ENCODE measurements at regions not wholly inside any gene's neighbourhood (a gene's known extent, or its start where the extent isn't known, plus 50 kb on each side); places are given as distances from the start of the nearest gene placed in this dataset.
"Not testable (repeated sequence)": the region's sequence is repeated elsewhere in the genome, so short reads cannot be mapped to it uniquely, and the experiment has no call there.

GRCh38 chr18:10240973-10241372 lies 213.5 kb upstream of the APCDD1 start:
- no peak for DNase-seq (ENCODE audit: low read depth in 4 of 4, low spot score in 3 of 4)

- DNase-seq (ENCODE audit: low read depth in 4 of 4, low spot score in 3 of 4), result no peak
Measured at GRCh38 chr18:10241579-10241978, 212.9 kb upstream of the APCDD1 start.

GRCh38 chr18:10242936-10243680 lies 211.3 kb upstream of the APCDD1 start:
- DNase-seq (ENCODE audit: low read depth in 4 of 4, low spot score in 3 of 4), result no peak

GRCh38 chr18:10244341-10244740 lies 210.1 kb upstream of the APCDD1 start:
- DNase-seq (ENCODE audit: low read depth in 4 of 4, low spot score in 3 of 4), result no peak

GRCh38 chr18:10245031-10245845 lies 209.2 kb upstream of the APCDD1 start:
- no peak for DNase-seq (ENCODE audit: low read depth in 4 of 4, low spot score in 3 of 4)

- no peak for DNase-seq (ENCODE audit: low read depth in 4 of 4, low spot score in 3 of 4)
Measured at GRCh38 chr18:10245846-10246175, 208.6 kb upstream of the APCDD1 start.

GRCh38 chr18:10247021-10247741 lies 207.3 kb upstream of the APCDD1 start:
- no peak for DNase-seq (ENCODE audit: low read depth in 4 of 4, low spot score in 3 of 4)

- no peak for DNase-seq (ENCODE audit: low read depth in 4 of 4, low spot score in 3 of 4)
Measured at GRCh38 chr18:10247742-10248082, 206.7 kb upstream of the APCDD1 start.

GRCh38 chr18:10248738-10249137 lies 205.7 kb upstream of the APCDD1 start:
- DNase-seq (ENCODE audit: low read depth in 4 of 4, low spot score in 3 of 4), result no peak

GRCh38 chr18:10249270-10249669 lies 205.2 kb upstream of the APCDD1 start:
- DNase-seq (ENCODE audit: low read depth in 4 of 4, low spot score in 3 of 4), result no peak

- DNase-seq (ENCODE audit: low read depth in 4 of 4, low spot score in 3 of 4), result no peak
Measured at GRCh38 chr18:10249801-10250200, 204.6 kb upstream of the APCDD1 start.

GRCh38 chr18:10252494-10252893 lies 201.9 kb upstream of the APCDD1 start:
- DNase-seq (ENCODE audit: low read depth in 4 of 4, low spot score in 3 of 4), result no peak

- no peak for DNase-seq (ENCODE audit: low read depth in 4 of 4, low spot score in 3 of 4)
Measured at GRCh38 chr18:10252952-10253705, 201.3 kb upstream of the APCDD1 start.

GRCh38 chr18:10256276-10256675 lies 198.2 kb upstream of the APCDD1 start:
- not testable (repeated sequence) for DNase-seq (ENCODE audit: low read depth in 4 of 4, low spot score in 3 of 4)

- DNase-seq (ENCODE audit: low read depth in 4 of 4, low spot score in 3 of 4), result no peak
Measured at GRCh38 chr18:10258836-10259474, 195.5 kb upstream of the APCDD1 start.

GRCh38 chr18:10259901-10260300 lies 194.5 kb upstream of the APCDD1 start:
- no peak for DNase-seq (ENCODE audit: low read depth in 4 of 4, low spot score in 3 of 4)

- DNase-seq (ENCODE audit: low read depth in 4 of 4, low spot score in 3 of 4), result no peak
Measured at GRCh38 chr18:10261344-10262276, 192.8 kb upstream of the APCDD1 start.

GRCh38 chr18:10262566-10262965 lies 191.9 kb upstream of the APCDD1 start:
- no peak for DNase-seq (ENCODE audit: low read depth in 4 of 4, low spot score in 3 of 4)

- no peak for DNase-seq (ENCODE audit: low read depth in 4 of 4, low spot score in 3 of 4)
Measured at GRCh38 chr18:10264260-10264659, 190.2 kb upstream of the APCDD1 start.

Measured in right renal pelvis (tissue), 4 donors.